ENCODE measurements at regions not wholly inside any gene's neighbourhood (a gene's known extent, or its start where the extent isn't known, plus 50 kb on each side); places are given as distances from the start of the nearest gene placed in this dataset.

GRCh38 chr7:119931230-119931824 lies 341.6 kb upstream of the KCND2 start:
- H3K27ac ChIP-seq = no peak overlapping the region
- no peaks in the 10 kb centered on the region for H3K36me3 ChIP-seq
- H3K4me3 ChIP-seq = no peak overlapping the region
- intact Hi-C loops (cut with DNase I; ENCODE audit: low total_unique reads) = loop anchor here (5.0 kb wide), 1 partner anchor 501 kb away; no protein-coding TSS in a partner anchor
- DNase-seq (ENCODE audit: low spot score in 2 of 2) = no peak
- no peaks in the 10 kb centered on the region for H3K27me3 ChIP-seq
- no peaks in the 10 kb centered on the region for H3K4me1 ChIP-seq
- no peak for TF ChIP-seq POLR2A (IDR thresholded peaks at IDR 0.05)
- TF ChIP-seq POLR2AphosphoS5 (IDR thresholded peaks at IDR 0.05) = no peak
- no peak for TF ChIP-seq CTCF (IDR thresholded peaks at IDR 0.05)
- H3K9me3 ChIP-seq = no peaks in the 10 kb centered on the region

- TF ChIP-seq POLR2A (IDR thresholded peaks at IDR 0.05) = no peak
- TF ChIP-seq CTCF (IDR thresholded peaks at IDR 0.05) = peak in 2 of 3 donors; percentile 22 to 40
- intact Hi-C loops (cut with DNase I; ENCODE audit: low total_unique reads) = no loop called here
- no peak for DNase-seq (ENCODE audit: low spot score in 2 of 2)
- H3K27ac ChIP-seq = no peak overlapping the region
- no peaks in the 10 kb centered on the region for H3K4me1 ChIP-seq
- H3K4me3 ChIP-seq = no peak overlapping the region
- H3K9me3 ChIP-seq = no peaks in the 10 kb centered on the region
- no peaks in the 10 kb centered on the region for H3K36me3 ChIP-seq
- no peaks in the 10 kb centered on the region for H3K27me3 ChIP-seq
Measured at GRCh38 chr7:119935418-119936025, 337.5 kb upstream of the KCND2 start.

- Histone ChIP-seq H3K4me1 (no peaks in the 10 kb centered on the region), H3K4me3 (no peak overlapping the region), H3K36me3 (no peaks in the 10 kb centered on the region), H3K9me3 (no peaks in the 10 kb centered on the region), H3K27me3 (no peaks in the 10 kb centered on the region), H3K27ac (no peak overlapping the region)
- intact Hi-C loops (cut with DNase I; ENCODE audit: low total_unique reads) = no loop called here
- TF ChIP-seq POLR2A (IDR thresholded peaks at IDR 0.05) (no peak), POLR2AphosphoS5 (IDR thresholded peaks at IDR 0.05) (no peak), CTCF (IDR thresholded peaks at IDR 0.05) (no peak)
- no peak for DNase-seq (ENCODE audit: low spot score in 2 of 2)
Measured at GRCh38 chr7:119936836-119937235, 336.1 kb upstream of the KCND2 start.

- Histone ChIP-seq H3K27me3 (no peaks in the 10 kb centered on the region), H3K4me1 (no peaks in the 10 kb centered on the region), H3K4me3 (no peak overlapping the region), H3K9me3 (no peaks in the 10 kb centered on the region), H3K27ac (no peak overlapping the region), H3K36me3 (no peaks in the 10 kb centered on the region)
- intact Hi-C loops (cut with DNase I; ENCODE audit: low total_unique reads) = no loop called here
- TF ChIP-seq CTCF (IDR thresholded peaks at IDR 0.05) = no peak
- no peak for TF ChIP-seq POLR2AphosphoS5 (IDR thresholded peaks at IDR 0.05)
- no peak for TF ChIP-seq POLR2A (IDR thresholded peaks at IDR 0.05)
- DNase-seq (ENCODE audit: low spot score in 2 of 2) = no peak
Measured at GRCh38 chr7:119937745-119938144, 335.2 kb upstream of the KCND2 start.

GRCh38 chr7:119943942-119944600 lies 328.9 kb upstream of the KCND2 start:
- no peak overlapping the region for H3K4me3 ChIP-seq
- no peaks in the 10 kb centered on the region for H3K9me3 ChIP-seq
- no peaks in the 10 kb centered on the region for H3K36me3 ChIP-seq
- no peak for TF ChIP-seq POLR2AphosphoS5 (IDR thresholded peaks at IDR 0.05)
- no peak for TF ChIP-seq POLR2A (IDR thresholded peaks at IDR 0.05)
- no peak for TF ChIP-seq CTCF (IDR thresholded peaks at IDR 0.05)
- DNase-seq (ENCODE audit: low spot score in 2 of 2) = no peak
- intact Hi-C loops (cut with DNase I; ENCODE audit: low total_unique reads) = no loop called here
- H3K4me1 ChIP-seq = no peaks in the 10 kb centered on the region
- H3K27me3 ChIP-seq = no peaks in the 10 kb centered on the region
- no peak overlapping the region for H3K27ac ChIP-seq

Measured in breast epithelium (tissue), 4 donors.